ENCODE measurements at regions not wholly inside any gene's neighbourhood (a gene's known extent, or its start where the extent isn't known, plus 50 kb on each side); places are given as distances from the start of the nearest gene placed in this dataset.

- Mint-ChIP-seq H3K27ac (no peak overlapping the region), H3K27me3 (ENCODE audit: insufficient read depth) (no peaks in the 10 kb centered on the region), H3K36me3 (ENCODE audit: low read depth) (no peaks in the 10 kb centered on the region), H3K9me3 (peaks cover 18% of the 10 kb centered on the region), H3K4me1 (ENCODE audit: low read depth) (no peaks in the 10 kb centered on the region), H3K4me3 (no peak overlapping the region)
- DNase-seq = no peak
- TF ChIP-seq, protein P1, sequence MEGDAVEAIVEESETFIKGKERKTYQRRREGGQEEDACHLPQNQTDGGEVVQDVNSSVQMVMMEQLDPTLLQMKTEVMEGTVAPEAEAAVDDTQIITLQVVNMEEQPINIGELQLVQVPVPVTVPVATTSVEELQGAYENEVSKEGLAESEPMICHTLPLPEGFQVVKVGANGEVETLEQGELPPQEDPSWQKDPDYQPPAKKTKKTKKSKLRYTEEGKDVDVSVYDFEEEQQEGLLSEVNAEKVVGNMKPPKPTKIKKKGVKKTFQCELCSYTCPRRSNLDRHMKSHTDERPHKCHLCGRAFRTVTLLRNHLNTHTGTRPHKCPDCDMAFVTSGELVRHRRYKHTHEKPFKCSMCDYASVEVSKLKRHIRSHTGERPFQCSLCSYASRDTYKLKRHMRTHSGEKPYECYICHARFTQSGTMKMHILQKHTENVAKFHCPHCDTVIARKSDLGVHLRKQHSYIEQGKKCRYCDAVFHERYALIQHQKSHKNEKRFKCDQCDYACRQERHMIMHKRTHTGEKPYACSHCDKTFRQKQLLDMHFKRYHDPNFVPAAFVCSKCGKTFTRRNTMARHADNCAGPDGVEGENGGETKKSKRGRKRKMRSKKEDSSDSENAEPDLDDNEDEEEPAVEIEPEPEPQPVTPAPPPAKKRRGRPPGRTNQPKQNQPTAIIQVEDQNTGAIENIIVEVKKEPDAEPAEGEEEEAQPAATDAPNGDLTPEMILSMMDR (IDR thresholded peaks at IDR 0.05) = no peak
Observed at GRCh38 chr12:87230441-87230840, 798.8 kb downstream of the C12orf50 start.

DNA sequence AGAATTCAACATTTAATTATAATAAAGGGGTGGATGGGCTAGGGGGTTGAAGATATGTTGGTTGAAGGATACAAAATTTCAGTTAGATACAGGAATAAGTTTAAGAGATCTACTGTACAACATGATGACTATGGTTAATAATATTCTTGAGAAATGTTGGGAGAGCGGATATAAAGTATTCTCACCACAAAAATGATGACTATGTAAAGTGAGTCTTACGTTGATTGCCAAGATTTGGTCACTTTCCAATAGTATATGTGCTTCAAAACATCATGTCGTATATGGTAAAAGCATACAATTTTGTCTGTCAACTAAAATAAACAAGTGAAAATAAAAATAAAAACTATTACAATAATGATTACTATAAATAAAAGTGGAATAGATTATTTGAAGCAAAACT is 802.0 kb downstream of the C12orf50 start:
- H3K27me3 Mint-ChIP-seq (ENCODE audit: insufficient read depth) = no peaks in the 10 kb centered on the region

GRCh38 chr12:87217491-87217890 is 811.7 kb downstream of the C12orf50 start:
- Mint-ChIP-seq H3K27me3 (ENCODE audit: insufficient read depth) (no peaks in the 10 kb centered on the region), H3K4me3 (no peak overlapping the region), H3K9me3 (peaks cover 19% of the 10 kb centered on the region), H3K27ac (no peak overlapping the region), H3K4me1 (ENCODE audit: low read depth) (no peaks in the 10 kb centered on the region), H3K36me3 (ENCODE audit: low read depth) (no peaks in the 10 kb centered on the region)
- TF ChIP-seq, protein P1 (IDR thresholded peaks at IDR 0.05) = no peak
- no peak for DNase-seq

More for the DNA sequence above, 802.0 kb downstream of the C12orf50 start:
- TF ChIP-seq, protein P1 (IDR thresholded peaks at IDR 0.05) = no peak
- no peaks in the 10 kb centered on the region for H3K36me3 Mint-ChIP-seq (ENCODE audit: low read depth)
- no peak overlapping the region for H3K4me3 Mint-ChIP-seq
- H3K9me3 Mint-ChIP-seq = peaks cover 24% of the 10 kb centered on the region
- H3K27ac Mint-ChIP-seq = no peak overlapping the region
- no peaks in the 10 kb centered on the region for H3K4me1 Mint-ChIP-seq (ENCODE audit: low read depth)
- DNase-seq = no peak

DNA sequence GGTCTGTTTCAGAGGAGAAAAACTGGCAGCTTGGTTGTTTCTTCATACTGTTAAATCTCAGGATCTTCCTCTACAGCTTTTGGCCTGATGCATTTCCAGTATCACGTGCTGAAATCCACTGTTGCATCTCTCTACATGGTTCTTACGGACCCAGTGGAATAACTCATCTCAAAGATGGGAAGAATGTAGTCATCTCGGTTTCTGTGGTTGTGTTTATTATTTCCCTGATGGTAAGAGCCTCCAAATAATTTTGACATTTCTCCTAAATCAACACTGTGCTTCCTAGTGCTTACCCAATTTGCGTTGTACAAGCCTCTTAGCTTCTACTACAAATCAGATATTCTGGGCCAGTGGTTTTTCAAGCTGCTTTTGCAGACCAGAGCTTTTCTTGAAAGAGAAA is 812.8 kb downstream of the C12orf50 start:
- no peak overlapping the region for H3K4me3 Mint-ChIP-seq
- peaks cover 25% of the 10 kb centered on the region for H3K9me3 Mint-ChIP-seq
- no peak overlapping the region for H3K27ac Mint-ChIP-seq
- DNase-seq = no peak
- no peaks in the 10 kb centered on the region for H3K27me3 Mint-ChIP-seq (ENCODE audit: insufficient read depth)
- no peaks in the 10 kb centered on the region for H3K4me1 Mint-ChIP-seq (ENCODE audit: low read depth)
- H3K36me3 Mint-ChIP-seq (ENCODE audit: low read depth) = no peaks in the 10 kb centered on the region
- TF ChIP-seq, protein P1 (IDR thresholded peaks at IDR 0.05) = no peak

GRCh38 chr12:87202189-87202588 is 827.0 kb downstream of the C12orf50 start:
- DNase-seq = no peak
- H3K9me3 Mint-ChIP-seq = peaks cover 60% of the 10 kb centered on the region
- TF ChIP-seq, protein P1 (IDR thresholded peaks at IDR 0.05) = no peak
- no peak overlapping the region for H3K27ac Mint-ChIP-seq
- no peaks in the 10 kb centered on the region for H3K4me1 Mint-ChIP-seq (ENCODE audit: low read depth)
- no peak overlapping the region for H3K4me3 Mint-ChIP-seq
- H3K36me3 Mint-ChIP-seq (ENCODE audit: low read depth) = no peaks in the 10 kb centered on the region
- no peaks in the 10 kb centered on the region for H3K27me3 Mint-ChIP-seq (ENCODE audit: insufficient read depth)

DNA sequence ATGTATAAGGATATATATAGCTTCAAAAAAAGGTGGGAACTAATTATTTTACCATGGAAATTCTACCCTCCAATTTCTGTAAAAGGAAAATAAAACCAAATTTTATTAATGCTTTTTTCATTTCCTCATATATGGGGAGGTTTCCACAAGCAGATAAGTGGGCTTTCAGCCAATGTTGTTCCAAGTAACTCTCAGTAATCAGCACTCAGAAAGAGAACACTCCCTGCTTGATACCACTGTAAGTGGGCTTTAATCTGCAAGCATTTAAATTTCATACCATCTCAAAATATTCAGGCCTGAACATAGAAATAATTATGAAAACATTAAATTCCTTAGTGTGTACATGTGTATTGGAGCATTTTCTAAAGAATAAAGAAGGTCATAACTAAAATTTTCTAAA is 827.6 kb downstream of the C12orf50 start:
- no peak overlapping the region for H3K27ac Mint-ChIP-seq
- DNase-seq = no peak
- TF ChIP-seq, protein P1 (IDR thresholded peaks at IDR 0.05) = no peak
- no peaks in the 10 kb centered on the region for H3K36me3 Mint-ChIP-seq (ENCODE audit: low read depth)
- H3K9me3 Mint-ChIP-seq = peaks cover 54% of the 10 kb centered on the region
- H3K4me3 Mint-ChIP-seq = no peak overlapping the region
- H3K4me1 Mint-ChIP-seq (ENCODE audit: low read depth) = no peaks in the 10 kb centered on the region
- no peaks in the 10 kb centered on the region for H3K27me3 Mint-ChIP-seq (ENCODE audit: insufficient read depth)
